GM18511 (cell line): ENCODE measurements at regions not wholly inside any gene's neighbourhood (a gene's known extent, or its start where the extent isn't known, plus 50 kb on each side); places are given as distances from the start of the nearest gene placed in this dataset.
"Not testable (repeated sequence)": the region's sequence is repeated elsewhere in the genome, so short reads cannot be mapped to it uniquely, and the experiment has no call there.

ENCODE experiments used
- ATAC-seq: cut with Tn5 transposase; IDR thresholded peaks from one replicate; pipeline ENCODE4 v1.9.1; 2021; ENCODE audit warnings: mild to moderate bottlenecking, moderate library complexity; ENCODE audit not compliant: unreplicated experiment

- no peak for ATAC-seq
Observed at GRCh38 chr6:11851387-11851786, 72.8 kb upstream of the ADTRP start.

GRCh38 chr6:11848852-11849731, 70.5 kb upstream of the ADTRP start:
- no peak for ATAC-seq

GRCh38 chr6:11848346-11848651, 69.7 kb upstream of the ADTRP start:
- ATAC-seq, result no peak

DNA sequence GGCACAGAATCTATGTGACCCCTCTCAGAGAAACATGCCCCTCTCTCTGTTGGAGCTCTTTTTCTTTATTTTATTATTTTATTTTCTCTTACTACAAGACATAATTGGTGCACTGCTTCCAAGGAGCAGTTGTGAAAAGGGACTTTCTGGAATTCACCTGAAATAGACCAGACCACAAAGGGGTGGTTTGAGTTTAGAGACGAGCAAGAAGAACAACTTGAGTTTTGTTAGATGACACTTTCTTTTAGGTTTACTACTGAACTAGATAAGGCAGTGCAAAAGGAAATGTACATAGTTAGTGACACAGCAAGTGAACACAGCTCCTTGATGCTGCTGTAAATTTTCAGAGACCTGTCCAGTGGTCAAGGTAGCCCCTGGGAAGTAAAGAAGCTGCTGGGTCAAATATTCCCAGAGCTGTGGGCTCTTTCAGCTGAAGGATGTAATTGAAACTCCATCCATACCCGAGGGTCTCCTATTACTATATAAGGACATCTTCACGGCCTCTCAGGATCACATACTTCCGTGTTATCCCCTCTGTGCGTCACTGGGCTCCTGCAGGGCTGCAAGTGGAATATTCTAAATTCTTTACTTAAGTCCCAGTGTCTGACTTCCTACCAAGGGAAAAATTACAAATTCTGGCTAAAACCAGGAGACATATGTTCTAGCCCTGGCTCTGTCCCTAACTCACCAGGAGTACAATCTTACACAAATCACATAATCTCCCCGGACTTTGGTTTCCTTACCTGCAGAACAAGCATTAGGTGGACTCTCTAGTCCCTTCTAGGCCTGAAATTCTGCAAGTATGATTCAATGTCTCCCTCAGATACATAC, 69.1 kb upstream of the ADTRP start:
- ATAC-seq, result no peak

- not testable (repeated sequence) for ATAC-seq
Observed at GRCh38 chr6:11847068-11847467, 68.5 kb upstream of the ADTRP start.

GRCh38 chr6:11845664-11846577, 67.3 kb upstream of the ADTRP start:
- ATAC-seq, result no peak

GRCh38 chr6:11842795-11843194, 64.2 kb upstream of the ADTRP start:
- ATAC-seq, result not testable (repeated sequence)

GRCh38 chr6:11835065-11835464, 56.5 kb upstream of the ADTRP start:
- no peak for ATAC-seq

DNA sequence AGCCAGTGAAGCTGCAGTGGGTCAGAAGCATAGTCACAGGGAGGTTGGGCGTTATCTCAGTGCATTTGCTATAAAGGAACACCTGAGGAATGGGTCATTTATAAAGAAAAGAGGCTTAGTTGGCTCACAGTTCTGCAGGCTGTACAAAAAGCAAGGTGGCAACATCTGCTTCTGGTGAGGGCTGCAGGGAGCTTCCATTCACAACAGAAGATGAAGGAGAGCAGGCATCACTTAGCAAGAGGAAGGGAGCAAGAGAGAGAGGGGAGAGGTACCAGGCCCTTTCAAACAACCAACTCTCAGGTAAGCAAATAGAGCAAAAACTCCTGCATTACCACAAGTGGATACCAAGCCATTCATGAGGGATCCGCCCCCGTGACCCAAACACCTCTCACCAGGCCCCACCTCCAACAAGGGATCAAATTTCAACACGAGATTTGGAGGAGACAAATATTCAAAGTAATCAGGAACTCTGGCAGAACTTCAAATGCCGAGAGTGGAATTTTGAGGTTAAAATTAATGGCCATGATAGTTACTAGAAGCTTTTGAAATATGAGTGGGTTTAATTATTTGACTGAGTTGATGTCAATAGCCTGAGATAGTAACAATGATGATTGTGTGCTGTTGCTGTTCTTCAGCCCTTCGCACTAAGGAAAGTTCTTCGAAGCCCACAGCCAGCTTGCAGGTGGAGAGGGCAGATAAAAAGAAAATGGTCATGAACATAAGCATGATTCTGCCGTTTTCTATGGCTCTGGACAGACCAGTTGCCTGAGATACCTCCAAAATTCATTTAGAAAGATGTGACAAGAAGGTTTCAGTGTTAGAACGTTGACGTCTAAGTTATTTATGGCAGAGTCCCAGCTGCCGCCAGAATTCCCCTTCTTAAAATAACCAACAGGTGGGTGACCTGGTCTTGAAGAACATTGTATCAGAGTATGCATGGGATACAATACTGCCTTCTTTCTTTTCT, 55.3 kb upstream of the ADTRP start:
- peak; percentile 85 for ATAC-seq

DNA sequence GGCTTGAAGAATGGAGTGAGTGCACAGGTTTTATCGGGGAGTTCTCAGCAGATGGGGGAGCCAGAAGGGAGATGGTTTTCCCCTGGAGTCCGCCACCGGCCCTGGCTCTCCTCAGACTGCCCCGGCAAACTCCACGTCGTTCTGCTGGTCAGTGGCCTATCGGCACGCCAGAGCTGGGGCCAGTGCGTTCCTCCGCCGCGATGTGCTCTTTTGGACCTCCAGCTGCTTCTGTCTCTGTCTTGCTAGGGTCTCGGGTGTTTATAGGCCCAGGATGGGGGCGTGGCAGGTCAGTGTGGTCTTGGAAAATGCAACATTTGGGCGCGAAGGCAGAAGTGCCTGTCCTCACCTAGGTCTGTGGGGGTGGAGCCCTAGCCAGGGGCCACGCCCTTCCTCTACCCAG, 53.0 kb upstream of the ADTRP start:
- no peak for ATAC-seq

- ATAC-seq, result no peak
Observed at GRCh38 chr6:11830520-11830919, 51.9 kb upstream of the ADTRP start.

DNA sequence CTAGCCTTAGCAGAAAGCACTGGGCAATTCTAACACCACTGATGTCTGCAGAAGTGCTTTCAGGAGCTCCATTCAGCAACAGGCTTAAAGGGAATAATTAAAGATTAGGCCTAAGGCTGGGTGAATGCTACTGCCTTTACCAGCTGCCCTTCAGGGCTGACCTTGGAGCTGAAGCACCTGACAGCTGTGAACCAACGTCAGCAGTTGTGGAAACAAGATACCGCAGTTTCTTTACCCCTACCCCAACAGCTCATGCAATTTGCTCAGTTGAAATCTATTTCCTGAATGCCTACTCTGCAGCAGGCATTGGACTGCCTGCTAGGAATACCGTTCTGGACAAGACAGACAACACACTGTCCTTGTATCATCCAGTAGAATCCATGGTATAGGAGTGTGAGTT, 51.5 kb upstream of the ADTRP start:
- no peak for ATAC-seq

DNA sequence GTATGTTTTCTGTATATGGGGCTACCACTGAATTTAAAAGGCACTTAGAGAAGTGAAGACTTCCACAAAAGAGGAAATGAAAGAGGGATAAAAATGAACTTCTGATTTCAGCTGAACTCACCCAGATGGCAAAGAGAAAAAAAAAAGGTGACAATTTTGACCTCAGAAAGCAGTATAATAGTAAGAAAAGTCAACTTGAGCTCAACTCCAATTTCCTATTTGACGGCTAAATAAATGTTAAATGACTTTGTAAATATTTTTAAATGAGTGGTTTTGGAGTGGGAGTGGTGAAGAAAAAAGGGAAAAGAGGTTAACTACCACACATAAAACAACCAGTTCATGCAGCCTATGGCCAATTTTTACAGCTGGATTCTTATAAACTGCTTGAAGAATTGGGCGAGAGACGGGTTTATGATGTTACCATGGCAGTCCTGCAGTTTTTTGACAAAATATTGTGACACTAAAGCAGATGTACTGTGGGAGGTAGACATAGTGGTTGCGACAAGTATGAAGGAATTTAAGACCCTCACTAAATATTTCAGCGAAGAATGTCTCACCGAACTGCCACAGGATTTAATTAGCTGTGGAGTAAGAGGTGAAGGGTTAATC, 49.8 kb upstream of the ADTRP start:
- ATAC-seq, result no peak
